Stomach smooth muscle (tissue), 2 donors: ENCODE measurements at regions not wholly inside any gene's neighbourhood (a gene's known extent, or its start where the extent isn't known, plus 50 kb on each side); places are given as distances from the start of the nearest gene placed in this dataset.

Experiments used
- H3K27ac ChIP-seq: one replicate; pipeline ENCODE4 v1.7.0; 2013; ENCODE audit warnings: mild to moderate bottlenecking, low read length, inconsistent platforms
- H3K27me3 ChIP-seq, 2 donors: one replicate each; pipeline ENCODE4 v1.7.0; 2013; ENCODE audit warnings: low read length in 2 of 2; ENCODE audit not compliant: insufficient read depth in 2 of 2, control insufficient read depth in 1 of 2
- H3K36me3 ChIP-seq, 2 donors: one replicate each; pipeline ENCODE4 v1.7.0; 2013; ENCODE audit warnings: low read length in 2 of 2; ENCODE audit not compliant: control insufficient read depth in 2 of 2, insufficient read depth in 2 of 2
- H3K4me1 ChIP-seq: one replicate; pipeline ENCODE4 v1.7.0; 2013; ENCODE audit warnings: low read length; ENCODE audit not compliant: control insufficient read depth, insufficient read depth
- H3K4me3 ChIP-seq, 2 donors: one replicate each; pipeline ENCODE4 v1.7.0; 2013; ENCODE audit warnings: low read length in 2 of 2
- H3K9ac ChIP-seq, 2 donors: one replicate each; pipeline ENCODE4 v1.7.0; 2013; ENCODE audit warnings: low read length in 2 of 2, mild to moderate bottlenecking in 1 of 2
- H3K9me3 ChIP-seq, 2 donors: one replicate each; pipeline ENCODE4 v1.7.0; 2013; ENCODE audit warnings: low read length in 2 of 2; ENCODE audit not compliant: control insufficient read depth in 2 of 2
- donor health status: healthy.
- donor health status: Pancreatic carcinoma.

GRCh38 chr7:81209059-81209458 lies 290.2 kb upstream of the SEMA3C start:
- Histone ChIP-seq H3K9me3 (no peaks in the 10 kb centered on the region), H3K27me3 (no peaks in the 10 kb centered on the region), H3K36me3 (no peaks in the 10 kb centered on the region), H3K4me3 (no peak overlapping the region), H3K27ac (no peak overlapping the region), H3K4me1 (no peaks in the 10 kb centered on the region), H3K9ac (no peak overlapping the region)

GRCh38 chr7:81207801-81208200 lies 288.9 kb upstream of the SEMA3C start:
- H3K9me3 ChIP-seq, result no peaks in the 10 kb centered on the region
- no peak overlapping the region for H3K9ac ChIP-seq
- no peak overlapping the region for H3K4me3 ChIP-seq
- no peaks in the 10 kb centered on the region for H3K27me3 ChIP-seq
- H3K27ac ChIP-seq, result no peak overlapping the region
- H3K36me3 ChIP-seq, result no peaks in the 10 kb centered on the region
- H3K4me1 ChIP-seq, result no peaks in the 10 kb centered on the region

GRCh38 chr7:81206667-81207360 lies 288.0 kb upstream of the SEMA3C start:
- H3K4me3 ChIP-seq, result no peak overlapping the region
- H3K9me3 ChIP-seq, result no peaks in the 10 kb centered on the region
- H3K27ac ChIP-seq, result no peak overlapping the region
- no peaks in the 10 kb centered on the region for H3K4me1 ChIP-seq
- no peaks in the 10 kb centered on the region for H3K36me3 ChIP-seq
- H3K9ac ChIP-seq, result no peak overlapping the region
- H3K27me3 ChIP-seq, result no peaks in the 10 kb centered on the region

GRCh38 chr7:81206217-81206616 lies 287.4 kb upstream of the SEMA3C start:
- Histone ChIP-seq H3K9ac (no peak overlapping the region), H3K9me3 (no peaks in the 10 kb centered on the region), H3K4me3 (no peak overlapping the region), H3K27ac (no peak overlapping the region), H3K36me3 (no peaks in the 10 kb centered on the region), H3K4me1 (no peaks in the 10 kb centered on the region), H3K27me3 (no peaks in the 10 kb centered on the region)

GRCh38 chr7:81201188-81201587 lies 282.3 kb upstream of the SEMA3C start:
- no peaks in the 10 kb centered on the region for H3K9me3 ChIP-seq

GRCh38 chr7:81198766-81199165 lies 279.9 kb upstream of the SEMA3C start:
- Histone ChIP-seq H3K9ac (no peak overlapping the region), H3K27ac (no peak overlapping the region), H3K36me3 (no peaks in the 10 kb centered on the region), H3K27me3 (no peaks in the 10 kb centered on the region), H3K4me1 (no peaks in the 10 kb centered on the region), H3K9me3 (no peaks in the 10 kb centered on the region), H3K4me3 (no peak overlapping the region)

More at GRCh38 chr7:81201188-81201587, 282.3 kb upstream of the SEMA3C start:
- Histone ChIP-seq H3K4me1 (no peaks in the 10 kb centered on the region), H3K4me3 (no peak overlapping the region), H3K36me3 (no peaks in the 10 kb centered on the region), H3K27me3 (no peaks in the 10 kb centered on the region), H3K9ac (no peak overlapping the region), H3K27ac (no peak overlapping the region)

- H3K36me3 ChIP-seq, result no peaks in the 10 kb centered on the region
- H3K9me3 ChIP-seq, result no peaks in the 10 kb centered on the region
- no peak overlapping the region for H3K9ac ChIP-seq
- no peaks in the 10 kb centered on the region for H3K4me1 ChIP-seq
- no peak overlapping the region for H3K4me3 ChIP-seq
- no peaks in the 10 kb centered on the region for H3K27me3 ChIP-seq
- H3K27ac ChIP-seq, result no peak overlapping the region
Measured at GRCh38 chr7:81197266-81197665, 278.4 kb upstream of the SEMA3C start.

GRCh38 chr7:81195033-81195432 lies 276.2 kb upstream of the SEMA3C start:
- H3K4me3 ChIP-seq, result no peak overlapping the region
- no peaks in the 10 kb centered on the region for H3K27me3 ChIP-seq
- no peak overlapping the region for H3K9ac ChIP-seq
- no peaks in the 10 kb centered on the region for H3K36me3 ChIP-seq
- no peaks in the 10 kb centered on the region for H3K9me3 ChIP-seq
- H3K4me1 ChIP-seq, result no peaks in the 10 kb centered on the region
- no peak overlapping the region for H3K27ac ChIP-seq

GRCh38 chr7:81190997-81191768 lies 272.3 kb upstream of the SEMA3C start:
- Histone ChIP-seq H3K36me3 (no peaks in the 10 kb centered on the region), H3K27ac (no peak overlapping the region), H3K4me1 (no peaks in the 10 kb centered on the region), H3K27me3 (no peaks in the 10 kb centered on the region), H3K4me3 (no peak overlapping the region), H3K9ac (no peak overlapping the region), H3K9me3 (no peaks in the 10 kb centered on the region)

- Histone ChIP-seq H3K4me3 (no peak overlapping the region), H3K9ac (no peak overlapping the region), H3K4me1 (no peaks in the 10 kb centered on the region), H3K9me3 (no peaks in the 10 kb centered on the region), H3K27ac (no peak overlapping the region), H3K36me3 (no peaks in the 10 kb centered on the region), H3K27me3 (no peaks in the 10 kb centered on the region)
Measured at GRCh38 chr7:81187753-81188152, 268.9 kb upstream of the SEMA3C start.

GRCh38 chr7:81186691-81187090 lies 267.8 kb upstream of the SEMA3C start:
- no peaks in the 10 kb centered on the region for H3K4me1 ChIP-seq
- no peaks in the 10 kb centered on the region for H3K9me3 ChIP-seq
- no peak overlapping the region for H3K4me3 ChIP-seq
- H3K36me3 ChIP-seq, result no peaks in the 10 kb centered on the region
- no peak overlapping the region for H3K9ac ChIP-seq
- no peaks in the 10 kb centered on the region for H3K27me3 ChIP-seq
- no peak overlapping the region for H3K27ac ChIP-seq
